Transverse colon (tissue), 4 donors: ENCODE measurements at regions not wholly inside any gene's neighbourhood (a gene's known extent, or its start where the extent isn't known, plus 50 kb on each side); places are given as distances from the start of the nearest gene placed in this dataset.

Experiments
- DNase-seq: peaks from one replicate; pipeline ENCODE4 v3.0.0-alpha.2; 2019
- H3K27ac ChIP-seq, 4 donors: fragments of 200-600 bp; sonication (generic); 2 replicates each; pipeline ENCODE4 v1.5.1; 2016 to 2018; ENCODE audit warnings: inconsistent platforms in 4 of 4
- H3K27me3 ChIP-seq: fragments of 200-600 bp; sonication (generic); 2 replicates; pipeline ENCODE4 v1.5.1; 2017; ENCODE audit warnings: inconsistent platforms
- H3K36me3 ChIP-seq, 4 donors: fragments of 200-600 bp; sonication (generic); 2 replicates each; pipeline ENCODE4 v1.5.1; 2017 to 2019; ENCODE audit warnings: inconsistent platforms in 4 of 4
- H3K4me1 ChIP-seq, 4 donors: fragments of 200-600 bp; sonication (generic); 2 replicates each; pipeline ENCODE4 v1.5.1; 2017 to 2020; ENCODE audit warnings: inconsistent platforms in 4 of 4
- H3K4me3 ChIP-seq, 4 donors: fragments of 200-600 bp; sonication (generic); 1 replicate in 1 of 4; 2 replicates in 3 of 4; pipeline versions ENCODE4 v1.5.1 to v1.6.1; 2017 to 2019; ENCODE audit warnings: inconsistent platforms in 4 of 4
- H3K9me3 ChIP-seq, 2 donors: fragments of 200-600 bp; sonication (generic); 2 replicates each; pipeline ENCODE4 v1.5.1; 2017 to 2019; ENCODE audit warnings: inconsistent platforms in 2 of 2
- CTCF ChIP-seq, 5 experiments: fragments of 200-600 bp in 3 of 5; fragments of 450-650 bp in 2 of 5; sonication (generic) in 3 of 5; IDR thresholded peaks; 1 replicate in 2 of 5; 2 replicates in 3 of 5; pipeline ENCODE4 v1.5.1; 2016 to 2017; ENCODE audit warnings: antibody characterized with exemption in 5 of 5, inconsistent platforms in 3 of 5, mild to moderate bottlenecking in 2 of 5, moderate library complexity in 1 of 5
- EP300 ChIP-seq: sonication (generic); formaldehyde crosslinking; IDR thresholded peaks from one replicate; pipeline ENCODE4 v1.6.1; 2017; ENCODE audit warnings: antibody characterized with exemption, low read depth
- POLR2A ChIP-seq: fragments of 450-650 bp; IDR thresholded peaks from one replicate; pipeline ENCODE4 v1.6.1; 2016; ENCODE audit warnings: antibody characterized with exemption, mild to moderate bottlenecking, moderate library complexity
- POLR2AphosphoS5 ChIP-seq, 3 donors: sonication (generic); formaldehyde crosslinking; IDR thresholded peaks; one replicate each; pipeline ENCODE4 v1.6.1; 2016; ENCODE audit warnings: antibody characterized with exemption in 3 of 3
- WGBS, 2 donors: methylation state at CpG; one replicate each; pipeline ENCODE4 v1.1.5; 2018; ENCODE audit warnings: low coverage in 1 of 2; 5-methylcytosine and 5-hydroxymethylcytosine counted together
- in situ Hi-C, 4 donors: fragments of 200-750 bp; cut with MboI; loops; one replicate each; pipeline versions ENCODE4 v1.15.0 to v1.15.1; 2017; ENCODE audit warnings: low sequenced_read_pairs in 3 of 4, low pct_ligation_motif_present in 1 of 4, low pct_unique_long_range_greater_than_20kb in 1 of 4
- intact Hi-C: fragments of 100-400 bp; cut with DNase I; formaldehyde crosslinking; loops from one replicate; pipeline ENCODE4 v1.15.1; 2023; ENCODE audit warnings: low total_unique reads

GRCh38 chr3:82875401-82875800 lies 1114.0 kb upstream of the GBE1 start:
- WGBS, 2 donors = 17 to 39% methylated on average over 1 of the region's 1 CpG
- Histone ChIP-seq H3K9me3 (peaks cover 0 to under 1% of the 10 kb centered on the region in 2 donors), H3K27ac (no peak overlapping the region), H3K4me1 (no peaks in the 10 kb centered on the region), H3K27me3 (no peaks in the 10 kb centered on the region), H3K36me3 (no peaks in the 10 kb centered on the region), H3K4me3 (no peak overlapping the region)
- TF ChIP-seq POLR2AphosphoS5 (IDR thresholded peaks at IDR 0.05) (no peak), POLR2A (no peak), CTCF (IDR thresholded peaks at IDR 0.05) (no peak), EP300 (no peak)
- in situ Hi-C loops = no loop called here
- no peak for DNase-seq
- intact Hi-C loops = no loop called here

- in situ Hi-C loops = no loop called here
Observed at GRCh38 chr3:82839871-82840270, 1078.4 kb upstream of the GBE1 start.

GRCh38 chr3:82834098-82834497 lies 1072.7 kb upstream of the GBE1 start:
- DNase-seq = no peak
- WGBS, 2 donors = 69 to 71% methylated on average over 3 to 4 of the region's 4 CpGs
- Histone ChIP-seq H3K9me3 (no peaks in the 10 kb centered on the region), H3K36me3 (no peaks in the 10 kb centered on the region), H3K4me3 (no peak overlapping the region), H3K4me1 (no peaks in the 10 kb centered on the region), H3K27me3 (no peaks in the 10 kb centered on the region), H3K27ac (no peak overlapping the region)
- TF ChIP-seq CTCF (IDR thresholded peaks at IDR 0.05) (no peak), POLR2AphosphoS5 (IDR thresholded peaks at IDR 0.05) (no peak), POLR2A (no peak), EP300 (no peak)
- in situ Hi-C loops = no loop called here
- intact Hi-C loops = no loop called here

More at GRCh38 chr3:82839871-82840270, 1078.4 kb upstream of the GBE1 start:
- intact Hi-C loops = no loop called here
- H3K27ac ChIP-seq = no peak overlapping the region
- H3K4me1 ChIP-seq = no peaks in the 10 kb centered on the region
- no peaks in the 10 kb centered on the region for H3K36me3 ChIP-seq
- H3K27me3 ChIP-seq = no peaks in the 10 kb centered on the region
- TF ChIP-seq POLR2A (no peak), CTCF (IDR thresholded peaks at IDR 0.05) (no peak), EP300 (no peak), POLR2AphosphoS5 (IDR thresholded peaks at IDR 0.05) (no peak)
- no peak for DNase-seq
- no peak overlapping the region for H3K4me3 ChIP-seq
- peaks cover 8 to 15% of the 10 kb centered on the region in 2 donors for H3K9me3 ChIP-seq

- intact Hi-C loops = no loop called here
- in situ Hi-C loops = no loop called here
- peaks cover 3 to 4% of the 10 kb centered on the region in 2 donors for H3K9me3 ChIP-seq
- no peak overlapping the region for H3K4me3 ChIP-seq
- no peak for DNase-seq
- H3K36me3 ChIP-seq = no peaks in the 10 kb centered on the region
- 56 to 77% methylated on average over 2 of the region's 2 CpGs for WGBS, 2 donors
- no peaks in the 10 kb centered on the region for H3K27me3 ChIP-seq
- no peak for TF ChIP-seq EP300
- no peak for TF ChIP-seq POLR2A
- no peak for TF ChIP-seq CTCF (IDR thresholded peaks at IDR 0.05)
- no peak for TF ChIP-seq POLR2AphosphoS5 (IDR thresholded peaks at IDR 0.05)
- no peaks in the 10 kb centered on the region for H3K4me1 ChIP-seq
- no peak overlapping the region for H3K27ac ChIP-seq
Observed at GRCh38 chr3:82824491-82824890, 1063.0 kb upstream of the GBE1 start.
